ENCODE measurements at regions not wholly inside any gene's neighbourhood (a gene's known extent, or its start where the extent isn't known, plus 50 kb on each side); places are given as distances from the start of the nearest gene placed in this dataset.

GRCh38 chr18:30908381-30908780, 134.2 kb downstream of the DSC3 start:
- ChIA-PET CTCF (no interaction called here), POLR2A (no interaction called here)
- no TSS peak for BruUV-seq (replicated peaks)

GRCh38 chr18:30903566-30903965, 139.0 kb downstream of the DSC3 start:
- Histone ChIP-seq H3K4me1 (no peaks in the 10 kb centered on the region), H3K4me3 (ENCODE audit: low read depth, low read length) (no peak overlapping the region), H3K9me3 (no peaks in the 10 kb centered on the region), H3K36me3 (ENCODE audit: control insufficient read depth, insufficient read depth, low read length) (no peaks in the 10 kb centered on the region), H3K27me3 (replicated peaks; ENCODE audit: control insufficient read depth, insufficient read depth, low read length) (no peaks in the 10 kb centered on the region)
- no peak overlapping the region for H3K27ac Mint-ChIP-seq (ENCODE audit: unreplicated experiment)
- POLR2A ChIA-PET: no interaction called here
- H3K4me3 Mint-ChIP-seq (ENCODE audit: unreplicated experiment): no peak overlapping the region
- no peak for TF ChIP-seq CTCF (IDR thresholded peaks at IDR 0.05; ENCODE audit: insufficient read depth in 1 of 2, low read depth in 1 of 2, low read length in 1 of 2, severe bottlenecking in 1 of 2, unreplicated experiment in 1 of 2)
- DNase-seq: no peak
- H3K9me3 Mint-ChIP-seq (ENCODE audit: unreplicated experiment): no peaks in the 10 kb centered on the region
- no TSS peak for BruUV-seq (replicated peaks)
- CTCF ChIA-PET: no interaction called here
- no peaks in the 10 kb centered on the region for H3K4me1 Mint-ChIP-seq (ENCODE audit: low read depth, unreplicated experiment)
- intact Hi-C loops (cut with micrococcal nuclease; ENCODE audit: unreplicated experiment): no loop called here
- H3K36me3 Mint-ChIP-seq (ENCODE audit: insufficient read depth, unreplicated experiment): no peaks in the 10 kb centered on the region
- H3K27me3 Mint-ChIP-seq (ENCODE audit: insufficient read depth, unreplicated experiment): no peaks in the 10 kb centered on the region

More at GRCh38 chr18:30908381-30908780, 134.2 kb downstream of the DSC3 start:
- Mint-ChIP-seq H3K36me3 (ENCODE audit: insufficient read depth, unreplicated experiment) (no peaks in the 10 kb centered on the region), H3K9me3 (ENCODE audit: unreplicated experiment) (no peaks in the 10 kb centered on the region), H3K4me3 (ENCODE audit: unreplicated experiment) (no peak overlapping the region), H3K27ac (ENCODE audit: unreplicated experiment) (no peak overlapping the region), H3K4me1 (ENCODE audit: low read depth, unreplicated experiment) (no peaks in the 10 kb centered on the region), H3K27me3 (ENCODE audit: insufficient read depth, unreplicated experiment) (no peaks in the 10 kb centered on the region)
- no peaks in the 10 kb centered on the region for H3K27me3 ChIP-seq (replicated peaks; ENCODE audit: control insufficient read depth, insufficient read depth, low read length)
- no peak overlapping the region for H3K4me3 ChIP-seq (ENCODE audit: low read depth, low read length)
- H3K9me3 ChIP-seq: no peaks in the 10 kb centered on the region
- H3K36me3 ChIP-seq (ENCODE audit: control insufficient read depth, insufficient read depth, low read length): no peaks in the 10 kb centered on the region
- intact Hi-C loops (cut with micrococcal nuclease; ENCODE audit: unreplicated experiment): no loop called here
- no peak for TF ChIP-seq CTCF (IDR thresholded peaks at IDR 0.05; ENCODE audit: insufficient read depth in 1 of 2, low read depth in 1 of 2, low read length in 1 of 2, severe bottlenecking in 1 of 2, unreplicated experiment in 1 of 2)
- no peak for DNase-seq
- H3K4me1 ChIP-seq: no peaks in the 10 kb centered on the region

GRCh38 chr18:30889519-30890301, 152.8 kb downstream of the DSC3 start:
- Mint-ChIP-seq H3K4me3 (ENCODE audit: unreplicated experiment) (no peak overlapping the region), H3K27me3 (ENCODE audit: insufficient read depth, unreplicated experiment) (peaks cover 2% of the 10 kb centered on the region), H3K9me3 (ENCODE audit: unreplicated experiment) (no peaks in the 10 kb centered on the region), H3K27ac (ENCODE audit: unreplicated experiment) (no peak overlapping the region), H3K4me1 (ENCODE audit: low read depth, unreplicated experiment) (no peaks in the 10 kb centered on the region), H3K36me3 (ENCODE audit: insufficient read depth, unreplicated experiment) (no peaks in the 10 kb centered on the region)
- ChIA-PET POLR2A (no interaction called here), CTCF (no interaction called here)
- peak in 1 of 2 experiments; percentile 0 for DNase-seq
- Histone ChIP-seq H3K36me3 (ENCODE audit: control insufficient read depth, insufficient read depth, low read length) (no peaks in the 10 kb centered on the region), H3K27me3 (replicated peaks; ENCODE audit: control insufficient read depth, insufficient read depth, low read length) (no peaks in the 10 kb centered on the region), H3K4me1 (no peaks in the 10 kb centered on the region), H3K9me3 (no peaks in the 10 kb centered on the region), H3K4me3 (ENCODE audit: low read depth, low read length) (no peak overlapping the region)
- BruUV-seq (replicated peaks): no TSS peak
- TF ChIP-seq CTCF (IDR thresholded peaks at IDR 0.05; ENCODE audit: insufficient read depth in 1 of 2, low read depth in 1 of 2, low read length in 1 of 2, severe bottlenecking in 1 of 2, unreplicated experiment in 1 of 2): no peak
- intact Hi-C loops (cut with micrococcal nuclease; ENCODE audit: unreplicated experiment): no loop called here
